ENCODE measurements at regions not wholly inside any gene's neighbourhood (a gene's known extent, or its start where the extent isn't known, plus 50 kb on each side); places are given as distances from the start of the nearest gene placed in this dataset.

- TF ChIP-seq CTCF (IDR thresholded peaks at IDR 0.05) (no peak), REST (IDR thresholded peaks at IDR 0.05; ENCODE audit: insufficient read depth in 1 of 2, low read depth in 2 of 2, low read length in 1 of 2) (no peak)
Measured at GRCh38 chr5:87752362-87752761, 339.6 kb upstream of the CCNH start.

Measured in Panc1 (cell line).